Sigmoid colon (tissue), 6 donors: ENCODE measurements at regions not wholly inside any gene's neighbourhood (a gene's known extent, or its start where the extent isn't known, plus 50 kb on each side); places are given as distances from the start of the nearest gene placed in this dataset.

Experiments used
- DNase-seq: peaks from one replicate; pipeline ENCODE4 v3.0.0-alpha.2; 2019
- H3K27ac ChIP-seq, 4 donors: fragments of 200-600 bp; sonication (generic); one replicate each; pipeline ENCODE4 v1.5.1; 2016 to 2019; ENCODE audit warnings: mild to moderate bottlenecking in 1 of 4
- H3K27me3 ChIP-seq, 3 donors: fragments of 200-600 bp; sonication (generic); one replicate each; pipeline ENCODE4 v1.5.1; 2019; ENCODE audit warnings: mild to moderate bottlenecking in 1 of 3
- H3K36me3 ChIP-seq, 4 donors: fragments of 200-600 bp; sonication (generic); one replicate each; pipeline ENCODE4 v1.5.1; 2016 to 2019
- H3K4me1 ChIP-seq, 4 donors: fragments of 200-600 bp; sonication (generic); one replicate each; pipeline ENCODE4 v1.5.1; 2017 to 2019
- H3K4me3 ChIP-seq, 4 donors: fragments of 200-600 bp; sonication (generic); one replicate each; pipeline ENCODE4 v1.5.1; 2017 to 2019; ENCODE audit warnings: mild to moderate bottlenecking in 2 of 4, moderate library complexity in 1 of 4
- H3K9me3 ChIP-seq, 4 donors: fragments of 200-600 bp in 3 of 4; sonication (generic) in 3 of 4; one replicate each; pipeline versions ENCODE4 v1.5.1 to v1.6.1; 2013 to 2019
- CTCF ChIP-seq, 4 experiments: fragments of 450-650 bp in 3 of 4; fragments of 200-600 bp in 1 of 4; IDR thresholded peaks; one replicate each; pipeline ENCODE4 v1.5.1; 2016 to 2019; ENCODE audit warnings: antibody characterized with exemption in 4 of 4, mild to moderate bottlenecking in 3 of 4, moderate library complexity in 2 of 4
- EP300 ChIP-seq, 4 donors: sonication (generic); formaldehyde crosslinking; IDR thresholded peaks; one replicate each; pipeline ENCODE4 v1.6.1; 2017; ENCODE audit warnings: antibody characterized with exemption in 4 of 4
- POLR2A ChIP-seq, 2 donors: fragments of 450-650 bp; IDR thresholded peaks; one replicate each; pipeline ENCODE4 v1.6.1; 2016; ENCODE audit warnings: antibody characterized with exemption in 2 of 2, mild to moderate bottlenecking in 2 of 2, moderate library complexity in 2 of 2
- POLR2AphosphoS5 ChIP-seq, 4 donors: sonication (generic); formaldehyde crosslinking; IDR thresholded peaks; one replicate each; pipeline ENCODE4 v1.6.1; 2017; ENCODE audit warnings: antibody characterized with exemption in 4 of 4
- WGBS, 2 donors: extraction: QIAGEN DNeasy Blood & Tissue Kit; methylation state at CpG; one replicate each; pipeline ENCODE4 v1.1.7; 2013; 5-methylcytosine and 5-hydroxymethylcytosine counted together
- intact Hi-C: fragments of 100-400 bp; cut with DNase I; formaldehyde crosslinking; loops from one replicate; pipeline ENCODE4 v1.15.1; 2023
- donor health status: healthy with polysubstance abuse.
- donor health status: healthy.

GRCh38 chr14:49303946-49304516, 282.1 kb downstream of the RPS29 start:
- Histone ChIP-seq H3K27ac (no peak overlapping the region), H3K4me3 (no peak overlapping the region), H3K4me1 (no peaks in the 10 kb centered on the region), H3K27me3 (no peaks in the 10 kb centered on the region), H3K36me3 (no peaks in the 10 kb centered on the region), H3K9me3 (no peaks in the 10 kb centered on the region)
- no peak for DNase-seq
- TF ChIP-seq POLR2AphosphoS5 (IDR thresholded peaks at IDR 0.05) (no peak), POLR2A (IDR thresholded peaks at IDR 0.05) (no peak)
- intact Hi-C loops = no loop called here
- WGBS, 2 donors = 23 to 29% methylated on average over 5 of the region's 5 CpGs

- Histone ChIP-seq H3K36me3 (no peaks in the 10 kb centered on the region), H3K4me1 (no peaks in the 10 kb centered on the region), H3K27me3 (no peaks in the 10 kb centered on the region), H3K4me3 (no peak overlapping the region), H3K27ac (no peak overlapping the region), H3K9me3 (no peaks in the 10 kb centered on the region)
- 74 to 79% methylated on average over 3 of the region's 3 CpGs for WGBS, 2 donors
- intact Hi-C loops = no loop called here
- TF ChIP-seq EP300 (IDR thresholded peaks at IDR 0.05) (no peak), POLR2AphosphoS5 (IDR thresholded peaks at IDR 0.05) (no peak), POLR2A (IDR thresholded peaks at IDR 0.05) (no peak), CTCF (IDR thresholded peaks at IDR 0.05) (no peak)
- no peak for DNase-seq
Measured at GRCh38 chr14:49297102-49297501, 289.1 kb downstream of the RPS29 start.

GRCh38 chr14:49294621-49295148, 291.5 kb downstream of the RPS29 start:
- H3K9me3 ChIP-seq = no peaks in the 10 kb centered on the region
- H3K4me3 ChIP-seq = no peak overlapping the region
- H3K27ac ChIP-seq = no peak overlapping the region
- no peak for DNase-seq
- no peaks in the 10 kb centered on the region for H3K27me3 ChIP-seq
- intact Hi-C loops = no loop called here
- no peaks in the 10 kb centered on the region for H3K4me1 ChIP-seq
- TF ChIP-seq POLR2A (IDR thresholded peaks at IDR 0.05) = no peak
- TF ChIP-seq EP300 (IDR thresholded peaks at IDR 0.05) = no peak
- 50 to 59% methylated on average over 5 of the region's 5 CpGs for WGBS, 2 donors
- H3K36me3 ChIP-seq = no peaks in the 10 kb centered on the region

- H3K36me3 ChIP-seq = no peaks in the 10 kb centered on the region
- WGBS, 2 donors = 31 to 58% methylated on average over 5 of the region's 5 CpGs
- intact Hi-C loops = no loop called here
- H3K27ac ChIP-seq = no peak overlapping the region
- H3K4me3 ChIP-seq = no peak overlapping the region
- no peaks in the 10 kb centered on the region for H3K4me1 ChIP-seq
- H3K27me3 ChIP-seq = no peaks in the 10 kb centered on the region
- DNase-seq = no peak
- no peaks in the 10 kb centered on the region for H3K9me3 ChIP-seq
- TF ChIP-seq POLR2AphosphoS5 (IDR thresholded peaks at IDR 0.05) (no peak), EP300 (IDR thresholded peaks at IDR 0.05) (no peak), CTCF (IDR thresholded peaks at IDR 0.05) (no peak), POLR2A (IDR thresholded peaks at IDR 0.05) (no peak)
Measured at GRCh38 chr14:49287004-49287403, 299.2 kb downstream of the RPS29 start.

GRCh38 chr14:49286257-49286983, 299.8 kb downstream of the RPS29 start:
- WGBS, 2 donors = 81 to 89% methylated on average over 1 of the region's 1 CpG
- Histone ChIP-seq H3K4me1 (no peaks in the 10 kb centered on the region), H3K4me3 (no peak overlapping the region), H3K27ac (no peak overlapping the region), H3K36me3 (no peaks in the 10 kb centered on the region), H3K27me3 (no peaks in the 10 kb centered on the region), H3K9me3 (no peaks in the 10 kb centered on the region)
- TF ChIP-seq CTCF (IDR thresholded peaks at IDR 0.05) (no peak), POLR2A (IDR thresholded peaks at IDR 0.05) (no peak), EP300 (IDR thresholded peaks at IDR 0.05) (no peak), POLR2AphosphoS5 (IDR thresholded peaks at IDR 0.05) (no peak)
- no peak for DNase-seq
- intact Hi-C loops = no loop called here
